ENCODE measurements at regions not wholly inside any gene's neighbourhood (a gene's known extent, or its start where the extent isn't known, plus 50 kb on each side); places are given as distances from the start of the nearest gene placed in this dataset.

DNA sequence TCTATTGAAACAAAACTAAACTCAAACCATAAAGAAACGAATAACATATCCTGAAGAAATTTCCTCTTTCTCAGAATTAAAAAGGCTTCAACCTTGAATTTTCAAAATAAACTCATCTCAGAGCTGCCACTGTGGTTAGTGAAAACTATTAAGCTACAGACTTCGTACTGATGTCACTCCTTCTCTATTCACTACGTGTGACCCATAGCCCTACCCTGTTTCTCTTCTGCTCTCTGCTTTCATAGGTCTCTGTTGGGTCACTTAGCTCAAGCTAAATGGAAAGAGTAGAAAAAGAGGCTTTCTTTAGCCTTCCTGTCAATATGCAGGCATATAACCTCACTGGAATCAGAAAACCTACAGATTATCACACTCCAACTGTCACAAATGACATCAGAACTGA lies 126.6 kb upstream of the MME start (continued):
- TF ChIP-seq, protein P1, sequence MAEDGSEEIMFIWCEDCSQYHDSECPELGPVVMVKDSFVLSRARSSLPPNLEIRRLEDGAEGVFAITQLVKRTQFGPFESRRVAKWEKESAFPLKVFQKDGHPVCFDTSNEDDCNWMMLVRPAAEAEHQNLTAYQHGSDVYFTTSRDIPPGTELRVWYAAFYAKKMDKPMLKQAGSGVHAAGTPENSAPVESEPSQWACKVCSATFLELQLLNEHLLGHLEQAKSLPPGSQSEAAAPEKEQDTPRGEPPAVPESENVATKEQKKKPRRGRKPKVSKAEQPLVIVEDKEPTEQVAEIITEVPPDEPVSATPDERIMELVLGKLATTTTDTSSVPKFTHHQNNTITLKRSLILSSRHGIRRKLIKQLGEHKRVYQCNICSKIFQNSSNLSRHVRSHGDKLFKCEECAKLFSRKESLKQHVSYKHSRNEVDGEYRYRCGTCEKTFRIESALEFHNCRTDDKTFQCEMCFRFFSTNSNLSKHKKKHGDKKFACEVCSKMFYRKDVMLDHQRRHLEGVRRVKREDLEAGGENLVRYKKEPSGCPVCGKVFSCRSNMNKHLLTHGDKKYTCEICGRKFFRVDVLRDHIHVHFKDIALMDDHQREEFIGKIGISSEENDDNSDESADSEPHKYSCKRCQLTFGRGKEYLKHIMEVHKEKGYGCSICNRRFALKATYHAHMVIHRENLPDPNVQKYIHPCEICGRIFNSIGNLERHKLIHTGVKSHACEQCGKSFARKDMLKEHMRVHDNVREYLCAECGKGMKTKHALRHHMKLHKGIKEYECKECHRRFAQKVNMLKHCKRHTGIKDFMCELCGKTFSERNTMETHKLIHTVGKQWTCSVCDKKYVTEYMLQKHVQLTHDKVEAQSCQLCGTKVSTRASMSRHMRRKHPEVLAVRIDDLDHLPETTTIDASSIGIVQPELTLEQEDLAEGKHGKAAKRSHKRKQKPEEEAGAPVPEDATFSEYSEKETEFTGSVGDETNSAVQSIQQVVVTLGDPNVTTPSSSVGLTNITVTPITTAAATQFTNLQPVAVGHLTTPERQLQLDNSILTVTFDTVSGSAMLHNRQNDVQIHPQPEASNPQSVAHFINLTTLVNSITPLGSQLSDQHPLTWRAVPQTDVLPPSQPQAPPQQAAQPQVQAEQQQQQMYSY (CRISPR knock-in tag; IDR thresholded peaks at IDR 0.05), result no peak
- TF ChIP-seq ZNF121 (CRISPR knock-in tag; IDR thresholded peaks at IDR 0.05), result no peak

DNA sequence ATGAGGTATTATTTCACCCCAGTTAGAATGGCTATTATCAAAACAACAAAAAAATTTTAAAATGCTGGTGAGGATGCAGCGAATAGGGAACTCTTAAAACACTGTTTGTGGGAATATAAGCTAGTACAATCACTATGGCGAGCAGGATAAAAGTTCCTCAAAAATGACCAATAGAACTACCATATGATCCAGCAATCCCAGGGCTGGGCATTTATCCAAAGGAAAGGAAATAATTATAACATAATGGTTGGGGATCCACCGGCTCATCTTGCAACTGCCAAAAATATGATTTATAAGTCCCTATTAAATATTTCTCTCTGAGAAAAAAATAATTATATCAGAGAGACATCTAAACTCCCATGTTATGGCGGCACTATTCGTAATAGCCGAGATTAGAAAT lies 127.6 kb upstream of the MME start:
- TF ChIP-seq ZNF281 (CRISPR knock-in tag; IDR thresholded peaks at IDR 0.05) (no peak), SMAD4 (CRISPR knock-in tag; IDR thresholded peaks at IDR 0.05) (no peak), ETV6 (CRISPR knock-in tag; IDR thresholded peaks at IDR 0.05) (no peak)
- Mint-ChIP-seq H3K36me3 (peaks cover 14% of the 10 kb centered on the region), H3K4me3 (no peak overlapping the region), H3K27ac (no peak overlapping the region), H3K27me3 (ENCODE audit: low read depth) (no peaks in the 10 kb centered on the region), H3K4me1 (no peaks in the 10 kb centered on the region), H3K9me3 (peaks cover 28% of the 10 kb centered on the region)
- ChIA-PET POLR2A (no interaction called here), CTCF (no interaction called here)
- ATAC-seq, result no peak
- DNase-seq (ENCODE audit: low spot score), result no peak

DNA sequence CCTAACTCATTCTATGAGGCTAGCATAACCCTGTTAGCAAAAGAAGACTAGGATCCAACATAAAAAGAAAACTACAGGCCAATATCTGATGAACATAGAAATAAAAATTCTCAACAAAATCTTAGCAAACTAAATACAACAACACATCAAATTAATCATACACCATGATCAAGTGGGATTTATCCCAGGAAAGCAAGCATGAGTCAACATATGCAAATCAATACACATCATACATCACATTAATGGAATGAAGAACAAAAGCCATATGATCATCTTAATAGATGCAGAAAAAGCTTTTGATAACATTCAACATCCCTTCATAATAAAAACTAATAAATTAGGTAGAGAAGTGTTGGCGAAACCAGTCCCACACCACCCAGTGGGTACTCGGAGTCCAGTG lies 136.1 kb upstream of the MME start:
- Mint-ChIP-seq H3K27ac (no peak overlapping the region), H3K27me3 (ENCODE audit: low read depth) (no peaks in the 10 kb centered on the region), H3K9me3 (peaks cover 55% of the 10 kb centered on the region), H3K36me3 (peaks cover 32% of the 10 kb centered on the region), H3K4me3 (no peak overlapping the region), H3K4me1 (0 out of 2 replicates have a peak, but pooled peaks cover 4% of the 10 kb centered on the region)
- ATAC-seq (no peak), DNase-seq (ENCODE audit: low spot score) (no peak)
- no peak for TF ChIP-seq TEAD1 (CRISPR knock-in tag; IDR thresholded peaks at IDR 0.05)
- TF ChIP-seq MXD4 (CRISPR knock-in tag; IDR thresholded peaks at IDR 0.05; ENCODE audit: borderline replicate concordance), result no peak
- TF ChIP-seq, protein P2, sequence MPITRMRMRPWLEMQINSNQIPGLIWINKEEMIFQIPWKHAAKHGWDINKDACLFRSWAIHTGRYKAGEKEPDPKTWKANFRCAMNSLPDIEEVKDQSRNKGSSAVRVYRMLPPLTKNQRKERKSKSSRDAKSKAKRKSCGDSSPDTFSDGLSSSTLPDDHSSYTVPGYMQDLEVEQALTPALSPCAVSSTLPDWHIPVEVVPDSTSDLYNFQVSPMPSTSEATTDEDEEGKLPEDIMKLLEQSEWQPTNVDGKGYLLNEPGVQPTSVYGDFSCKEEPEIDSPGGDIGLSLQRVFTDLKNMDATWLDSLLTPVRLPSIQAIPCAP (CRISPR knock-in tag; IDR thresholded peaks at IDR 0.05), result no peak
- TF ChIP-seq NFATC4 (CRISPR knock-in tag; IDR thresholded peaks at IDR 0.05), result no peak
- no peak for TF ChIP-seq EMX1 (CRISPR knock-in tag; IDR thresholded peaks at IDR 0.05)
- no peak for TF ChIP-seq OVOL2 (CRISPR knock-in tag; IDR thresholded peaks at IDR 0.05; ENCODE audit: borderline replicate concordance)
- TF ChIP-seq ZNF263 (CRISPR knock-in tag; IDR thresholded peaks at IDR 0.05; ENCODE audit: low read depth), result no peak
- TF ChIP-seq, protein P3, sequence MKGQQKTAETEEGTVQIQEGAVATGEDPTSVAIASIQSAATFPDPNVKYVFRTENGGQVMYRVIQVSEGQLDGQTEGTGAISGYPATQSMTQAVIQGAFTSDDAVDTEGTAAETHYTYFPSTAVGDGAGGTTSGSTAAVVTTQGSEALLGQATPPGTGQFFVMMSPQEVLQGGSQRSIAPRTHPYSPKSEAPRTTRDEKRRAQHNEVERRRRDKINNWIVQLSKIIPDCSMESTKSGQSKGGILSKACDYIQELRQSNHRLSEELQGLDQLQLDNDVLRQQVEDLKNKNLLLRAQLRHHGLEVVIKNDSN (CRISPR knock-in tag; IDR thresholded peaks at IDR 0.05), result no peak
- no peak for TF ChIP-seq ZNF396 (CRISPR knock-in tag; IDR thresholded peaks at IDR 0.05; ENCODE audit: borderline replicate concordance)
- no peak for TF ChIP-seq FOXK1 (CRISPR knock-in tag; IDR thresholded peaks at IDR 0.05)
- TF ChIP-seq, protein P4, sequence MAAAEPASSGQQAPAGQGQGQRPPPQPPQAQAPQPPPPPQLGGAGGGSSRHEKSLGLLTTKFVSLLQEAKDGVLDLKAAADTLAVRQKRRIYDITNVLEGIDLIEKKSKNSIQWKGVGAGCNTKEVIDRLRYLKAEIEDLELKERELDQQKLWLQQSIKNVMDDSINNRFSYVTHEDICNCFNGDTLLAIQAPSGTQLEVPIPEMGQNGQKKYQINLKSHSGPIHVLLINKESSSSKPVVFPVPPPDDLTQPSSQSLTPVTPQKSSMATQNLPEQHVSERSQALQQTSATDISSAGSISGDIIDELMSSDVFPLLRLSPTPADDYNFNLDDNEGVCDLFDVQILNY (CRISPR knock-in tag; IDR thresholded peaks at IDR 0.05), result no peak
- TF ChIP-seq, protein P5, sequence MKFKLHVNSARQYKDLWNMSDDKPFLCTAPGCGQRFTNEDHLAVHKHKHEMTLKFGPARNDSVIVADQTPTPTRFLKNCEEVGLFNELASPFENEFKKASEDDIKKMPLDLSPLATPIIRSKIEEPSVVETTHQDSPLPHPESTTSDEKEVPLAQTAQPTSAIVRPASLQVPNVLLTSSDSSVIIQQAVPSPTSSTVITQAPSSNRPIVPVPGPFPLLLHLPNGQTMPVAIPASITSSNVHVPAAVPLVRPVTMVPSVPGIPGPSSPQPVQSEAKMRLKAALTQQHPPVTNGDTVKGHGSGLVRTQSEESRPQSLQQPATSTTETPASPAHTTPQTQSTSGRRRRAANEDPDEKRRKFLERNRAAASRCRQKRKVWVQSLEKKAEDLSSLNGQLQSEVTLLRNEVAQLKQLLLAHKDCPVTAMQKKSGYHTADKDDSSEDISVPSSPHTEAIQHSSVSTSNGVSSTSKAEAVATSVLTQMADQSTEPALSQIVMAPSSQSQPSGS (CRISPR knock-in tag; IDR thresholded peaks at IDR 0.05; ENCODE audit: borderline replicate concordance, low read depth), result no peak
- TF ChIP-seq NFYB (CRISPR knock-in tag; conservative IDR thresholded peaks at IDR 0.05; ENCODE audit: low read depth), result no peak
- ChIA-PET CTCF (no interaction called here), POLR2A (no interaction called here)

All from WTC11 (cell line).